ENCODE measurements at regions not wholly inside any gene's neighbourhood (a gene's known extent, or its start where the extent isn't known, plus 50 kb on each side); places are given as distances from the start of the nearest gene placed in this dataset.
A peak's percentile ranks its signal among the peaks of the same experiment; 100 is the strongest.

- DNase-seq = peak; percentile 13
These were observed 54.2 kb upstream of the MCTP2 start for GRCh38 chr15:94177112-94177511.

- DNase-seq = no peak
These were observed 55.9 kb upstream of the MCTP2 start for GRCh38 chr15:94175420-94175819.

GRCh38 chr15:94174399-94174802 is 57.0 kb upstream of the MCTP2 start:
- DNase-seq = peak; percentile 83

- no peak for DNase-seq
These were observed 63.1 kb upstream of the MCTP2 start for GRCh38 chr15:94168250-94168649.

- DNase-seq = no peak
These were observed 66.4 kb upstream of the MCTP2 start for GRCh38 chr15:94164971-94165370.

- peak; percentile 67 for DNase-seq
These were observed 67.1 kb upstream of the MCTP2 start for GRCh38 chr15:94164202-94164807.

- DNase-seq = no peak
These were observed 68.4 kb upstream of the MCTP2 start for GRCh38 chr15:94162939-94163338.

GRCh38 chr15:94154255-94154654 is 77.1 kb upstream of the MCTP2 start:
- no peak for DNase-seq

GRCh38 chr15:94145046-94145445 is 86.3 kb upstream of the MCTP2 start:
- DNase-seq = no peak

- no peak for DNase-seq
These were observed 89.6 kb upstream of the MCTP2 start for GRCh38 chr15:94141802-94142201.

- DNase-seq = peak; percentile 17
These were observed 95.7 kb upstream of the MCTP2 start for GRCh38 chr15:94135486-94136147.

- DNase-seq = no peak
These were observed 99.5 kb upstream of the MCTP2 start for GRCh38 chr15:94131875-94132274.

GRCh38 chr15:94130504-94130903 is 100.9 kb upstream of the MCTP2 start:
- DNase-seq = no peak

- no peak for DNase-seq
These were observed 104.4 kb upstream of the MCTP2 start for GRCh38 chr15:94127006-94127405.

GRCh38 chr15:94125698-94126097 is 105.7 kb upstream of the MCTP2 start:
- DNase-seq = no peak

GRCh38 chr15:94125156-94125555 is 106.2 kb upstream of the MCTP2 start:
- peak; percentile 76 for DNase-seq

- DNase-seq = no peak
These were observed 108.8 kb upstream of the MCTP2 start for GRCh38 chr15:94122516-94122915.

- peak; percentile 88 for DNase-seq
These were observed 111.2 kb upstream of the MCTP2 start for GRCh38 chr15:94119923-94120775.

- DNase-seq = no peak
These were observed 112.0 kb upstream of the MCTP2 start for GRCh38 chr15:94119298-94119811.

- peak; percentile 27 for DNase-seq
These were observed 120.8 kb upstream of the MCTP2 start for GRCh38 chr15:94110476-94111130.

GRCh38 chr15:94107652-94108051 is 123.7 kb upstream of the MCTP2 start:
- no peak for DNase-seq

- DNase-seq = peak; percentile 41
These were observed 125.6 kb upstream of the MCTP2 start for GRCh38 chr15:94105760-94106159.

- DNase-seq = no peak
These were observed 130.5 kb upstream of the MCTP2 start for GRCh38 chr15:94100863-94101262.

Data from fibroblast of skin of abdomen (primary cell).